HG03025 (cell line): ENCODE measurements at regions not wholly inside any gene's neighbourhood (a gene's known extent, or its start where the extent isn't known, plus 50 kb on each side); places are given as distances from the start of the nearest gene placed in this dataset.

Experiments
- ATAC-seq: cut with Tn5 transposase; IDR thresholded peaks from one replicate; pipeline ENCODE4 v1.9.1; 2021; ENCODE audit warnings: mild to moderate bottlenecking, moderate library complexity; ENCODE audit not compliant: unreplicated experiment, low FRiP score

DNA sequence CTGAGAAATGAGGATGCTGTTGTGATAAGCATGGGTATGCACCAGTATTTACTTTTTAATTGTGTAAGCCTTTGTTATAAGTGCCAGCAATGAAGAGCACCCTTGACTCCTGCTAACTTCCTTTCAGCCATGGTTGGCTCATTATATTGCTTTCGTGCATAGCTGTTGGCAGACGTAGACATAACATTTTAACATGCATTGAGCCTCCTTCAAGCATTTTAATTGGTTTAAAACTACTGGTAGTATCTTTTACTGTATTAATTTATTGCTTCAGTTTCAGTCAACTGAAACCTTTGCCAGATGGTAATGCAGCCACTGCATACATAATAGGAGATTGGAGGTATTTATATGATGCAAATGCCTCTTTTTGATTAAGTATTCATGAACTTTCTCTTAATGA lies 1285.4 kb downstream of the PCDH18 start:
- ATAC-seq, result no peak

- ATAC-seq, result no peak
Observed at GRCh38 chr4:136241221-136241986, 1290.9 kb downstream of the PCDH18 start.

DNA sequence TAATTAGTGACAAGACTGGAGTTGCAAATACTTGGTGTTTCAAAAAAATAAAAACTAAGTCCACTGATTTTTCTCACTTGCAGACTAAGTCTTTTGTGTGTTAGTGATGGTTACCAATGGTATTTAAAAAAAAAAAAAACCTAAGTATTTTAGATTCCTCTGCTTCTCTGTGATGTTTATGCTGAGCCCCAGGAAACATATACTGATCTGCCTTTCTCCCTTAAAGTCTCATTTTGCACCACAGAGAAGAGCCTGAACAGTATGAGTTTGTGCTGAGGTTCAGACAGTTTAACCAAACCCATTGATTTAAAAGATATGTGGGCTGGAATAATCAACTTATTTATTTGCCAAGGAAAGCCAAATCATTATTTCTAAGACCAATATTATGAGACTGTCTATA lies 1305.0 kb downstream of the PCDH18 start:
- no peak for ATAC-seq

DNA sequence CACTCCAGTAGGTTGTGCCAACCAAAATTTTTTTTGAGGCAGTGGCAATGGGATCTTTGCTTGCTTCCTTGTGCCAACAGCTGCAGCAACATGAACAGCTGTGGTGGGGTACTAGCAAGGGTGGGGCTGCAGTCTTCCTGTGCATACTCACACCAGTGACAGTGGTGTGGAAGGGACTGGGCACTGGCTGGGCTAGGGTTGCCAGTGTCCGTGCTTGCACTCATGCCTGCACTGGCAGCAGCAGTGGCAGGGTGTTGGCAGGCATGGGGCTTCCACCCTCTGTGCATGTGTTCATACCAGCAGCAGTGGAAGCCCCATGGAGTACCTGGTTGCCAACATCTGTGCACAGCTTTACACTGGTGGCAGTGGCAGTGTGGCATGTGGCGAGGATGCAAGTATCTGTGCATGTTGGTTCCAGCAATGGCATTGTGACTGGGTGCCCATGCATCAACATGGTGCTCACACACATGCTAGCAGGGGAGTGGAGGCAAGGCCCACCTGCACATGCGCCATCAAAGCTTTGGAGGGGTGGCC lies 1312.6 kb downstream of the PCDH18 start:
- no peak for ATAC-seq

GRCh38 chr4:136203199-136203598 lies 1329.1 kb downstream of the PCDH18 start:
- no peak for ATAC-seq

DNA sequence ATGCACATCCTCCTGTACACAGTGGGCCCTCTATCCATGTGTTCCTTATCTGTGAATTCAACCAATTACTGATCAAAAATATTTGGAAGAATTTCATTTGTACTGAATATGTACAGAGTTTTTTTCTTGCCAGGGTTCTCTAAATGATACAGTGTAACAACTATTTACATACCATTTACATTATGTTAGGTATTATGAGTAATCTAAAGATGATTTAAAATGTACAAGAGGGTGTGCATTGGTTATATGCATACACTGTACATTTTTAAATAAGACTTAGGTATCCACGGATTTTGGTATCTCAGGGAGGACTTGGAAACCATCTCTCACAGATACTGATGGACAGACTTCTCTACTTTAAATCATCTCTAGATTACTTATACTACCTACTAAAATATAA lies 1333.9 kb downstream of the PCDH18 start:
- ATAC-seq, result no peak

DNA sequence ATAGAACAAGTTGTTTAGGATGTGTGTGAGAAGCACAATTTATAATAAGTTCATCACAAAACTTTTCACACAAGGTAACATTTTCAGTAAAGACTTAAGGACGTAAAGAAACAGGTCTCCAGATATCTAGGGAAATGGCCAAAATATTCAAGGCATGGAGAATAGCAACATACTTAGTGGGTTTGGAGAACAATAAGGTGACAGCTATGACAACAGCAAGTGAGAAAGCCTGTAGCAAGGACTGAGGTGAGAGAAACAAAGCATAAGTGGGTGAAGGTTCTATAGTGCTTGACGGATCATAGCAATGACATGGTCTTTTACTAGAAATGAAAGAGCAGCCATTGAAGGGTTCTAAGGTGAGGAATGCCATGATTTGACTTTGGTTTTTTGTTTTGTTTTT lies 1337.3 kb downstream of the PCDH18 start:
- ATAC-seq, result no peak

DNA sequence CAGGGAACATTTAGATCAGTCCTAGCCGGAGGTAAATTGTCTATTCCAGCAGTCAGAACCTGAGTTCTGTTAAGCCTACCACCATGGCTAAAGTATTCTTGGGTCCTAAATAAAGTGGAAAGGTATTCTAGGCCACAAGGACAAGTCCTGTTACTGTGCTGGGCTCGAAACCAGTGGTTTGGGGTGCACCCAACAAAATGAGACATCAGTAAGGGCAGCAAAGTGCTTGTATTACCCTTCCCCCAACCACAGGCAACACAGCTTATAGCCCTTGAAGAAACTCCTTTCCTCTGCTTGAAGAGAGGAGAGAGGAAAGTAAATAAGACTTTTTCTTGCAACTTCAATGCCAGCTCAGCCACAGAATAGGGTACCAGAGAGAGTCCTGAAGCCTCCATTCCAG lies 1345.6 kb downstream of the PCDH18 start:
- ATAC-seq, result no peak

DNA sequence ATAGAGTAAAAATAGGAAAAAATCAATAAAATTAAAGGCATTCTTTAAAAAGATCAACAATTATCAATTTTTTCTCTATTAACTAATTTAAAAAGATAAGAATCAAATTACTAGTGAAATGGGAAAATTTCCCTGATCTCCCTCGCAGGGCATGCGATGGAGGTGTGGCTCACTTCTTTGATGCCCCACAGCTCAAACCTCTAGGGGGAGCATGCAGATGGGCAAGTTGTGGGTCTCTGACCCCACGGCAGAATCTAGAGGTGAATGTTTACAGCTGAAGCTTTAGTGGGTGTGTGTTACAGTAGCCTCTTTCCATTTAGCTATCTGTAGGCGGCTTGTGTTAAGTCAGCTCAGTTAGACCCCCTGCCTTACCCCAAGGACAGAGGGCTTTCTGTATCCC lies 1348.8 kb downstream of the PCDH18 start:
- ATAC-seq, result no peak

GRCh38 chr4:136156947-136157346 lies 1375.3 kb downstream of the PCDH18 start:
- no peak for ATAC-seq

DNA sequence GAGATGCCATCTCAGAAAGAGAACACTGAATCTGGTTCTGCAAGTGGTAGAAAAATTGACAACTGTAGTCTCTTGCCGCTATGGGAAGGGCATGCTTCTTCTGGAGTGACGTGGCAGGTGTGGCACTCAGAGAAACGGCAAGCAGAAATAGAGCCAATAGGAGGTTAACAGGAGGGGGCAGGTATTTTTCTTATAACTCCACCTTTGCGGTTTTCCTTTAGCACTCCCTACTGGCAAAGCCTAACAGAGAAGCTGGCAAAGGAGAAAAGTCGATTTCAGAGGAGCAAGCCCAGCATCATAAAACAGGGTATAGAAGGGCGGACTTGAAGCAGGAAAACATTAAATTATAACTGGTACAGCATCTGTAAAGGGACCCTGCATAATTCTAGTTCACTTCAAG lies 1382.2 kb downstream of the PCDH18 start:
- ATAC-seq, result no peak

DNA sequence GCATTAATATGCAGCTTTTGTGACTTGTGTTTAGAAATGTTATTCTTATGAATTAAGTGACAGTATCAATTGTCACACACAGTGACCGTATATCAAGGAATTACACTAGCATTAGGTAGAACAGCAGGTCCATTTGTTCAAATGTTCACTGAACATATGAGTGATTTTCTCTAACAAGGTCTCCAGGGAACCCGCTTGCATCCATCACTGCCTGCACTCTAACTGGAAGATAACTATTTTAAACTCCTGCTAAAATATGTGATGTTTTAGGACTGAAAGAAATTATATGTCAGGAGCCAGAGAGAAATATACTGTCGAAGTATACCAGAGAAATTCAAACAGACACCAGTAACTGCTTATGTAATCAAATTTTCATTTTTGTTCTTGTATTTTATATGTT lies 1395.7 kb downstream of the PCDH18 start:
- no peak for ATAC-seq

- ATAC-seq, result no peak
Observed at GRCh38 chr4:136124251-136124745, 1408.0 kb downstream of the PCDH18 start.

GRCh38 chr4:136121426-136121825 lies 1410.9 kb downstream of the PCDH18 start:
- ATAC-seq, result no peak

GRCh38 chr4:136113921-136114320 lies 1418.4 kb downstream of the PCDH18 start:
- ATAC-seq, result no peak

DNA sequence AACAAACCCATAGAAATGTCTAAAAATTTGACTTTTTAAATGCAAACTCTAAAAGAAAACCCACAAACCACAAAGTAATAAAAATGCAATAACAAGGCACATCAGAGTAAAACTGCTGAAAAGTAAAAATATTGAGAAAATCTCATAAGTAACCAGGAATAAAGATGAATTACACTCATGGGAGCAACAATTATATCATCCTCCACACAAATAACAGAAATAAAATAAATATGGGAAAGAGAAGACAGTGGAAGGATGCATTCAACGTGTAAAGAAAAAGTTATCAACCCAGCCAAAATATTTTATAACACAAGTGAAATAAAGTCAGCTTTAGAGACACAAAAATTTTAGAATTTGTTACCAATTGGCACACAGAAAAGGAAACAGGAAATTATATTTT lies 1420.2 kb downstream of the PCDH18 start:
- no peak for ATAC-seq

- ATAC-seq, result no peak
Observed at GRCh38 chr4:136106753-136107152, 1425.5 kb downstream of the PCDH18 start.

DNA sequence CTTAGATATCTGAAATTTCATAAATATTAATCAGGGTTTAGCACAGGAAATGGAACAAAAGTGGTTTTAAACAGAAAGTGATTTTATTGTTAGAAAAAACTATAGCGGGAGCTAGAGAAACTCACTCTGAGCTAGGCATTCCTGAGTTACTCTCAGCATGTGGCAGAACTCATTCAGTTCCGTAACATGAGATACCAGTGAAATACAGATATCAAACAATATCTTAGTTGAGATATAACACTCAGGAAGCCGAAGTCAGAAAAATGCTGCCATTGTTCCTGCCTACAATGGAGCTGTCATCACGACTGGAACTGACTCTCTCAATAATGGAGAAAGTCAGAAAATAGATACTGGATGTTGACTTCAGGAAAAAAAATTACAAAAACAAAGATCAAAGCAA lies 1428.7 kb downstream of the PCDH18 start:
- no peak for ATAC-seq

DNA sequence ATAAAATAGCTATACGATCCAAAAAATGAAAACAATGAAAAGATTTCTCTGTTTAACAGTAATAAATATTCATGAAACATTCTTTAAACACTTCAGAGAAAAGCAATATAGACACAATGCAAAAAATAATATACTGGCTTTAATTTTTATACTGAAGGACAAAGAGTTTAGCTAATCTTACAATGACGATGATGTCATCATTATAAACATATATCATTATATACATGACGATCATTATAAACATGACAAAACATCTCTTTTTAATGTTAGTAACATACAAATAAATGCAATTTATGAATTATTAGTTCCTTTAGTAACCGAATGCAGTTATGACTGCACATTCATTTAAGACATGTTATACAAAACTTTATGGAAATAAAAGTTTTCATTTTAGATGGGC lies 1434.6 kb downstream of the PCDH18 start:
- no peak for ATAC-seq

GRCh38 chr4:136088211-136088867 lies 1444.0 kb downstream of the PCDH18 start:
- no peak for ATAC-seq

DNA sequence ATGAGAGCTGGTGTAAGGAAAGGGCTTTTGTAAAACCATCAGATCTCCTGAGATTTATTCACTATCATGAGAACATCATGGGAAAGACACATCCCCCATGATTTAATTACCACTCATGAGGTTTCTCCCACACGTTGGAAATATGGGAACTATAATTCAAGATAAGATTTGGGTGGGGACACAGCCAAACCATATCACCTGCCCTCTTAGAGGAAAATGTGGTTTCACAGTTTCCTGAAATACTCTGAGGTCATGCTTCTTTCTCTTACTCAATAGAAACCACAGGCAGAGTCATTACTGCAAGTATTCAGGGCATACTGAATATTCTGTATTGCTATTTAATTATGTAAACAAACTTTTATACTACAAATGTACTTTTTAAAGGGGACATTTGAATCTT lies 1453.3 kb downstream of the PCDH18 start:
- ATAC-seq, result no peak

DNA sequence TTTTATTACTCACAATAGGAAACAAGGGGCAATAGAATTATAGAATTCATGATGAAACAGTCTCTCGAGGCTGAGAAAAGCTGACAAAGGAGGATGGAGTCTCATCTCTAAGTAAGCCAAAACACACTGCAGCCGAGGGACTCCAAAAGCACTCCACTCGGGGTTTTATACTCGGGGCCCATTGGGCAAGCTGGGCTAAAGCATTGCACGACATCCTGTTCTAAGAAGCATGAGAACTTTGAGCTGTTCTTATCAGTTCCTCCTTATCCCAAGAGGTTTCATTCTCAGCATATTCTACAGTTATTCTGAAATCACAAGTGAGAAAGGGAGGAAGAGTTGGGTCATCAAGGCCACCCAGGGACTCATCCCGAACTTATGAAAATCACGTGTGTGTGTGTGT lies 1475.5 kb downstream of the PCDH18 start:
- no peak for ATAC-seq
